Femur (tissue), 1 donor: ENCODE measurements at regions not wholly inside any gene's neighbourhood (a gene's known extent, or its start where the extent isn't known, plus 50 kb on each side); places are given as distances from the start of the nearest gene placed in this dataset.
"Not testable (repeated sequence)": the region's sequence is repeated elsewhere in the genome, so short reads cannot be mapped to it uniquely, and the experiment has no call there.

Experiments used
- DNase-seq: peaks from one replicate; pipeline ENCODE4 v3.0.0-alpha.2; 2017

DNA sequence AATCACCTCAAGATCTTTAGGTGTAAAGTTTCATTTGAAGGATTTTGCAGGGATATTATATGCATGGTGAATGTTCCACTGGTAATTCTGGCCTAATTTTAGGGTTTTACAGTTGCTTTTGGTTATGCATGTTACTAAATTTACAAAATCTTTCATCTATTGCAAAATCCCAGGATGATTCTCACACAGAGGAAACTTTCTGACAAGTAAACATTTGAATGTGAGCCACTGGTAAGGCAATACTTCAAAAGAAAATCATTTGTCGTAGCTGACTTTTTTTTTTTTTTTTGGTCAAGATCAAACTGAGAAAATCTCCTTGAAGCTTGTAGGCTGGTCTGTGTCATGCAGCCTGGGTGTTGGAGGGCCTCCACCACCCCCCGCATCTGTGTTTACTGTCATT lies 141.9 kb upstream of the EXOC2 start:
- no peak for DNase-seq

GRCh38 chr6:834190-834589 lies 141.3 kb upstream of the EXOC2 start:
- DNase-seq = no peak

- not testable (repeated sequence) for DNase-seq
Measured at GRCh38 chr6:832804-833203, 139.9 kb upstream of the EXOC2 start.

GRCh38 chr6:830667-831327 lies 137.9 kb upstream of the EXOC2 start:
- no peak for DNase-seq

DNA sequence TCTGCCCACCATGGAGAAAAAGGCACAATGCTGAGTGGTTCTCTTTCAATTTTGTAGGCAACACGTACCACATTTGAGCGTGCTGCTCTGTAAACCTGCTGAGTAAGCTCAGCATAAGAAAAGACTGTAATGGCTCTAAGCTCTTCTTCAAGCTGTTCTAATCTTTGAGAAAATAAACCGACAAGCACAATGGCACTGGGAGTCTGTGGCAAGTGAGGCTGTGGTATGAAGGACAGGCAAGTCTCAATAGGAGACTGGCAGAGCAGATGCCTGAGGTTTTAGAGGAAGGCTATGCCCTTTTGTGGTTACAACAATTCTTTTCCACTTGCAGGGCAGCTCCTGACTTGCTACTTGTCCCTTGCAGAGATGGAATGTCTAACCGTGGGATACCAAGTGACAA lies 136.7 kb upstream of the EXOC2 start:
- DNase-seq = no peak

GRCh38 chr6:827431-827830 lies 134.5 kb upstream of the EXOC2 start:
- DNase-seq = no peak

DNA sequence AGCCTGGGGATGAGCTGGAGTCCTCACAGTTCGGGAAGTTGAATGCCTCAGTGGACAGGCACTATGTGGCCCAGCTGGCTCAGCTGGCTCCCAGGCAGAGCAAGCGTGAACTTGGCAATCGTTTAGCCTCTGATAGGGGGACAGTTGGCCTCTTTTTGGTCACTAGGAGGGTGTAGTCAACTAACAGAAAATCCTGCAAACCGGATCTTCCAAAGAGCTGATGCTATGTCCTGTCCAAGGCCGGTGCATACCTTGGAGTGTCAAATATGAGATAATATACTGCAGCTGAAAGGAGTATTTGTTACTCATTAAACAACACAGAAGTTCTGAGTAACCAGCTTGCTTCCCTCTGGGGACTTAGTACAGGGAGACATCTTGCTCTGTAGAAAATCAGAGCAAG lies 126.2 kb upstream of the EXOC2 start:
- DNase-seq = no peak

DNA sequence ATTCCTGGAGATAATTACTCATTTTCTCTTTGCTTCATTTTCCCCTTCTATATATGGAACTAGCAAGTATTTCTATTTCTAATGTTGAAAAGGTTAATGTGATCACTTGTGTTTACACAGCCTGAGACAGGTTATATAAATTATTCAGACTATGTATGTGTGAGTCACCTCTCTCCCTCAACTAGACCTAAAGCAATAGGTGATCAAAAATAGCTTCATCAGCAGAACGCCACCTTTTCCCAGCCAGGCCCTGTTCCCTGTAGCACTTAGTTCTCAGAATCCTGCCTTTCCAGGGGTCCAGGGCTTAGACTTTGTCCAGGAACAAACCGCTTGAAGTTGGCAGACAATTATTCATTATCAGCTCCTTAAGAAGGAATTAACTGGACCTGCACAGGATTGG lies 125.3 kb upstream of the EXOC2 start:
- no peak for DNase-seq

DNA sequence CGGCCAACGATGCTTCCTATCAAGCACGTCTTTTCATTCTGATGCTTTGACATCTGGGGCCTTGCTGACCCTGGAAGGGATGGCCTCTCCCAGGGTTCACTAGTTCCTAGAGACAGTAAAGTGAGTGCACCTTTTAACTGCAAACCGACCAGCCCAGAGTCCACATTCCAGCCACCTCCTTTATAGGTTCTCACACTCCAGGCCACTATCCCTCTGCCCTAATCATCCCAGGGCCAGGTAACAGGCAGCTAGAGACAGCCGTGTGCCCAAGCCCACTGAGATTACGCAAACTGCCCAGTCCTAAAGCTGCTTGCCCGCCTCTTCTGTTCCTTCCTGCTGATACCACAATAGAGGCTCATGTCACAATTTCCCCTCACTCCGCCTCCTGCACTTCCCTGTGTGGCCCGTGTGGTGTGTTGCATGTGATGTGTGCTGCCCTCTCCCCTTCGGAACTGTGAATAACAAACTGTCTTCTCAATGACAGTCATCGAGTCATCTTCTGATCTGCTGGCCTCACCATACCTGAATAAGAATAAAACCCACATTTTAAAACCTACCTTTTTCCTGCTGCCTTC lies 123.7 kb upstream of the EXOC2 start:
- no peak for DNase-seq

GRCh38 chr6:815348-815738 lies 122.4 kb upstream of the EXOC2 start:
- no peak for DNase-seq

- DNase-seq = no peak
Measured at GRCh38 chr6:814378-815347, 121.7 kb upstream of the EXOC2 start.

- DNase-seq = no peak
Measured at GRCh38 chr6:811831-812230, 118.9 kb upstream of the EXOC2 start.

- DNase-seq = no peak
Measured at GRCh38 chr6:811191-811590, 118.3 kb upstream of the EXOC2 start.

- DNase-seq = no peak
Measured at GRCh38 chr6:804771-805170, 111.8 kb upstream of the EXOC2 start.

GRCh38 chr6:804317-804716 lies 111.4 kb upstream of the EXOC2 start:
- no peak for DNase-seq

- DNase-seq = no peak
Measured at GRCh38 chr6:803191-803977, 110.4 kb upstream of the EXOC2 start.

DNA sequence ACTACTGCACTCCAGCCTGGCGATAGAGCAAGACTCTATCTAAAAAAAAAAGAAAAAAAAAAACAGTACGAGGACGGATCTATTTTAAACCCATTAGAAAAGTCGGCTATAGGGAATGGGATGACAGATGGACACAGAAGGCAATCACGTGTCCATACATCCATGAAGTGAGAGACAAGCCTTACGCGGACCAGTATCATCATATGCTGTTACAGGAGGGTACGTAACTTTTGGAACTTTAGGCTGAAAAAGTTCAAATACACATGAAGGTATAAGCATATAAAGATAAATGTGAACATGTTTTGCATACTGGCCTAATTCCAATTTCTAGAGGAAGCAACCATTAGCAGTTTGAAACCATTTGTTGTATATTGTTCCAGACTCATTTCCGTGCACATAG lies 109.8 kb upstream of the EXOC2 start:
- DNase-seq = no peak

DNA sequence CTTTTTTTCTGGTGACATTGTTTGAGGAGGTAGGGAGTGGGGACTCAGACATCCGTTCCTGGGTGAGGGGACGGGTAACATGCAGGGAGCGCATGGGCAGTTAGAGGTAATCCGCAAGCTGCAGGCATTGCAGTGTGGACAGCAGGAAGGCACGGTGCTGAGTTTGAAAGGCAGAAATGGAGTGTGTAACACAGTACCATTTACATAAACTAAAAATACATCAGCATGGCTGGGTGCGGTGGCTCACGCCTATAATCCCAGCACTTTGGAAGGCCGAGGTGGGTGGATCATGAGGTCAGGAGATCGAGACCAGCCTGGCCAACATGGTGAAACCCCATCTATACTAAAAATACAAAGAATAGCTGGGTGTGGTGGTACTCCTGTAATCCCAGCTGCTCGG lies 109.3 kb upstream of the EXOC2 start:
- DNase-seq = not testable (repeated sequence)

- no peak for DNase-seq
Measured at GRCh38 chr6:799769-800168, 106.8 kb upstream of the EXOC2 start.

DNA sequence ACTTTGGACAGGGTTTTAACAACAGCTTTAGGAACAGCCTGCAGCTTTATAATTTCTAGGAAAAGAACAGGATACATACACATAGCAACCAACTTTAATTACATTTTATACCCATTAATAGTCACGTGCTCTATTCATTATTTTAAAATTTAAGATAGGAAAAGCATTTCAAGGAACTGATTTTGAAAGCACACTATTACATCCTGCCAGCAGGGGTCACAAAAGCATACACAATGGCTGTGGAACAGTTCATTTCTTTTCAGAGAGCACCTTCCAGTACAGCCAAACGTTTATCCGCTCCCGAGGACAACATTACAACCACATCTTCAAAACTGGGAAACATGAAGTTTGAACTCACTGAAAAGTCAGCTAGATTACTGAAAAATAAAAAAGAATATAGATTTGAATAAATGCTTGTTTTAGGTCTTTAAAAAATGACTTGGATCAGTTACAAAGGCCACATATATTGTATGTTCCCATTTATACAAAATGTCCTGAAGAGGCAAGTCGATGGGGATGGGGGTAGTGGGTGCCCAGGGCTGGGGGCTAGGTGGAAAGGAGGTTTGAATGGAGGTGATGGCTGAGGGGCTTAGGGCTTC lies 104.6 kb upstream of the EXOC2 start:
- DNase-seq = peak; percentile 59

- no peak for DNase-seq
Measured at GRCh38 chr6:795046-795685, 102.2 kb upstream of the EXOC2 start.

DNA sequence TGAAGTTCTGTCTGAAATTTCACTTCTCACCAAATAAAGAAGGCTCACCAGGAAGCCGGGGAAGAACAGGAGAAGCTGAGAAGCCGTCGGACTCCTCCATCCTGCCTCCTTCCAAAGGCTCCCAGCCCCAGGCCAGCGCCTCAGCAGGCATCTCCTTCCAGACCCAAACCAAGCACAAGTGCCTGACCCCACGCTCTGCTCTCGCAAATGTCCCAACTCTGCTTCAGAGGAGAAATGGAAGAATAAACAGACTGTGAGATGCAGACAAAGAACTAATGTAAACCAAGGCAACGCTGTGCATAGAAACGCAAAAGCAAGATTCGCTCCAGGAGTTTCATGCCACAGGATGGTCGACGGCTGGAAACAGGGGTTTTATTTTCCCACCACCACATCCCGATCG lies 100.3 kb upstream of the EXOC2 start:
- no peak for DNase-seq
